K562 (cell line): ENCODE measurements at regions not wholly inside any gene's neighbourhood (a gene's known extent, or its start where the extent isn't known, plus 50 kb on each side); places are given as distances from the start of the nearest gene placed in this dataset.

Experiments
- ATAC-seq: fragments of 200-7000 bp; cut with Tn5 transposase; 3 replicates; pipeline ENCODE4 v1.9.1; 2020; ENCODE audit warnings: moderate library complexity
- BruUV-seq: library from RNA; stranded (reverse); fragments of 400-500 nt; replicated peaks from 2 replicates; lab custom pipeline; 2021; lab: Mats Ljungman, UMichigan
- CTCF ChIA-PET: fragments of 300-600 bp; formaldehyde crosslinking; extraction: SDS; loops from one replicate; lab custom pipeline; 2021; ENCODE audit warnings: low intra/inter-chr PET ratio; lab: Yijun Ruan, JAX
- POLR2A ChIA-PET: fragments of 300-600, 350-650 bp; sonication (Branson Sonifier 250); formaldehyde crosslinking; extraction: SDS; loops from one replicate; lab custom pipeline; 2021; ENCODE audit warnings: antibody characterized with exemption, inconsistent platforms; lab: Yijun Ruan, JAX
- DNase-seq, 4 experiments: peaks; one replicate each; pipeline versions ENCODE4 v3.0.0 to v3.0.0-alpha.2; 2011 to 2018; ENCODE audit warnings: low spot score in 3 of 4, mixed read lengths in 3 of 4; ENCODE audit errors: extremely low read depth in 1 of 4
- FAIRE-seq: peaks from 2 replicates; lab custom pipeline; 2011; peaks lifted over from hg19 to GRCh38; lab: Jason Lieb, UNC
- H2AFZ ChIP-seq: 2 replicates; pipeline ENCODE4 v1.6.0; 2011; ENCODE audit warnings: low read depth, low read length, control low read depth, inconsistent platforms
- H3K27ac ChIP-seq: fragments of 200-600 bp; 3 replicates; pipeline ENCODE4 v1.8.0; 2011; ENCODE audit warnings: low read depth, mild to moderate bottlenecking, control low read depth, inconsistent platforms, low read length, moderate library complexity, mixed read lengths; ENCODE audit errors: extremely low read depth
- H3K27me3 ChIP-seq, 2 experiments: fragments of 300-600 bp in 1 of 2; 2 replicates in 1 of 2; 3 replicates in 1 of 2; pipeline versions ENCODE4 v1.6.0 to v1.8.0; 2011; ENCODE audit warnings: inconsistent platforms in 2 of 2, low read length in 2 of 2, mild to moderate bottlenecking in 1 of 2, mixed read lengths in 1 of 2, moderate library complexity in 1 of 2; ENCODE audit not compliant: control insufficient read depth in 2 of 2, insufficient read depth in 2 of 2
- H3K36me3 ChIP-seq: fragments of 300-600 bp; 3 replicates; pipeline ENCODE4 v1.8.0; 2011; ENCODE audit warnings: mild to moderate bottlenecking, low read length, inconsistent platforms; ENCODE audit not compliant: control insufficient read depth, insufficient read depth
- H3K4me1 ChIP-seq, 2 experiments: fragments of 200-600 bp in 1 of 2; replicated peaks in 1 of 2; 2 replicates in 1 of 2; 3 replicates in 1 of 2; pipeline versions ENCODE4 v1.5.1 to v1.8.0; 2011; ENCODE audit warnings: inconsistent platforms in 2 of 2, low read length in 2 of 2, mild to moderate bottlenecking in 1 of 2, mixed read lengths in 1 of 2, moderate library complexity in 1 of 2; ENCODE audit not compliant: control insufficient read depth in 2 of 2, insufficient read depth in 2 of 2
- H3K4me2 ChIP-seq: 2 replicates; pipeline ENCODE4 v1.6.1; 2011; ENCODE audit warnings: low read length, control low read depth, inconsistent platforms, mixed read lengths; ENCODE audit not compliant: insufficient read depth
- H3K4me3 ChIP-seq: fragments of 200-600 bp; sonication (generic), shearing (Covaris generic); 2 replicates; pipeline ENCODE4 v1.5.1; 2016; ENCODE audit warnings: control low read depth, inconsistent platforms
- H3K79me2 ChIP-seq: fragments of 200-600 bp; 3 replicates; pipeline ENCODE4 v1.8.0; 2011; ENCODE audit warnings: low read length, inconsistent platforms; ENCODE audit not compliant: control insufficient read depth, insufficient read depth
- H3K9ac ChIP-seq, 2 experiments: 2 replicates each; pipeline versions ENCODE4 v1.6.0 to v1.6.1; 2011; ENCODE audit warnings: low read depth in 2 of 2, low read length in 2 of 2, control low read depth in 1 of 2, inconsistent platforms in 1 of 2, mild to moderate bottlenecking in 1 of 2, mixed read lengths in 1 of 2; ENCODE audit not compliant: insufficient read depth in 1 of 2
- H3K9me1 ChIP-seq: one replicate; pipeline ENCODE4 v1.6.0; 2011; ENCODE audit warnings: inconsistent platforms, mild to moderate bottlenecking, low read length, moderate library complexity; ENCODE audit not compliant: control insufficient read depth, insufficient read depth
- H3K9me3 ChIP-seq: replicated peaks from 2 replicates; pipeline ENCODE4 v1.5.1; 2011; ENCODE audit warnings: low read depth, low read length, inconsistent platforms; ENCODE audit not compliant: control insufficient read depth, insufficient read depth
- H4K20me1 ChIP-seq: replicated peaks from 2 replicates; pipeline ENCODE4 v1.6.1; 2011; ENCODE audit warnings: low read length, inconsistent platforms, mixed read lengths; ENCODE audit not compliant: control insufficient read depth, insufficient read depth
- CREM ChIP-seq: IDR thresholded peaks from 2 replicates; pipeline ENCODE4 v1.6.1; 2014; ENCODE audit warnings: antibody characterized with exemption, low read depth
- FOS ChIP-seq: IDR thresholded peaks from 3 replicates; pipeline ENCODE4 v1.6.1; 2011; ENCODE audit not compliant: insufficient read length; ENCODE audit errors: extremely low read depth
- GABPB2 ChIP-seq: fragments of 250-450 bp; sonication (Bioruptor Pico); conservative IDR thresholded peaks from 2 replicates; pipeline ENCODE4 v1.5.1; 2021; ENCODE audit warnings: mild to moderate bottlenecking
- HCFC1 ChIP-seq: IDR thresholded peaks from 2 replicates; pipeline ENCODE4 v1.6.1; 2012; ENCODE audit warnings: low read depth, low read length, improper control_type of control experiment
- HDAC3 ChIP-seq: fragments of 450-650 bp; IDR thresholded peaks from 2 replicates; pipeline ENCODE4 v1.6.1; 2018; ENCODE audit warnings: borderline replicate concordance, mild to moderate bottlenecking, moderate library complexity; ENCODE audit not compliant: partially characterized antibody
- HMGN3 ChIP-seq: IDR thresholded peaks from 2 replicates; pipeline ENCODE4 v1.6.1; 2011; ENCODE audit warnings: borderline replicate concordance, low read depth, mild to moderate bottlenecking, mixed read lengths, low read length; ENCODE audit not compliant: insufficient read length; ENCODE audit errors: extremely low read depth
- HNRNPH1 ChIP-seq: fragments of 200-400 bp; formaldehyde crosslinking; optimal IDR thresholded peaks from 2 replicates; pipeline ENCODE3; 2017; ENCODE audit warnings: low read depth, mild to moderate bottlenecking, low read length, moderate library complexity
- MTA3 ChIP-seq: fragments of 450-650 bp; formaldehyde crosslinking; IDR thresholded peaks from 2 replicates; pipeline ENCODE4 v1.6.1; 2017; ENCODE audit warnings: mild to moderate bottlenecking, borderline replicate concordance
- NCOA2 ChIP-seq, 2 experiments: fragments of 450-650 bp; IDR thresholded peaks; 2 replicates each; pipeline ENCODE4 v1.6.1; 2018; ENCODE audit warnings: mild to moderate bottlenecking in 2 of 2, moderate library complexity in 1 of 2; ENCODE audit not compliant: partially characterized antibody in 2 of 2
- ZNF354B ChIP-seq: fragments of 250-450 bp; sonication (Bioruptor Pico); IDR thresholded peaks from 2 replicates; pipeline ENCODE4 v1.4.0; 2020
- WGBS: fragments of 100-300 bp; shearing (Covaris generic); methylation state at CpG from one replicate; pipeline ENCODE4 v1.1.6; 2016; ENCODE audit warnings: low coverage, mixed read lengths; ENCODE audit not compliant: insufficient coverage; ENCODE audit errors: missing lambda C conversion rate; 5-methylcytosine and 5-hydroxymethylcytosine counted together
- in situ Hi-C: fragments of 300-500 bp; cut with MboI; formaldehyde crosslinking; loops from 4 replicates; pipeline ENCODE4 v1.15.0; 2018; ENCODE audit warnings: inconsistent platforms, mixed read lengths
- intact Hi-C: fragments of 100-400 bp; cut with micrococcal nuclease; formaldehyde crosslinking; loops from 2 replicates; pipeline ENCODE4 v1.14.2; 2022

DNA sequence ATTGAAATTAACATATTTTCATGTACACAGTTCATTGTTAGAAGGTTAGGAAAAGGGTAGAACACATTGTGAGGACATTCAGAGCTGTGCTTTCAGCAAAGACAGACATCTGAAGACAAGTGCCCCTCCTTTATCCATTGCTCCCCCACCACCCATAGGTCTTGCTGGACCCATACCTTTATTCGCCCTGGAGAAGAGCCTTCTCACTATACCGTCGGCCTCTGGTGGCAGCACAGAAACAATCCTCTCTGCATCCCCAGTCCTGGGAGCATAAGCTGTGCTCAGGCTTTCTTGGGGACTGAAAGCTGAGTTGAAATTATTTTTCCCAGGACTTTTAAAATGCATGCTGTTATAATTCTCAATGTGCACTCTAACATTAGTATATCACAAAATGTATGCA, 372.3 kb downstream of the EPHA7 start:
- Histone ChIP-seq H3K36me3 (no peaks in the 10 kb centered on the region), H3K4me1 (no peaks in the 10 kb centered on the region), H3K4me2 (no peak overlapping the region), H3K4me3 (no peak overlapping the region), H3K27ac (no peak overlapping the region), H4K20me1 (no peaks in the 10 kb centered on the region), H3K9me3 (no peaks in the 10 kb centered on the region), H3K9me1 (no peaks in the 10 kb centered on the region), H3K27me3 (no peaks in the 10 kb centered on the region), H2AFZ (no peak overlapping the region), H3K9ac (no peak overlapping the region), H3K79me2 (no peaks in the 10 kb centered on the region)
- intact Hi-C loops (no loop called here), in situ Hi-C loops (no loop called here)
- BruUV-seq = no TSS peak
- WGBS = 0% methylated on average over 3 of the region's 3 CpGs
- ChIA-PET POLR2A (no interaction called here), CTCF (no interaction called here)
- no peak for FAIRE-seq
- no peak for ATAC-seq
- no peak for DNase-seq
- TF ChIP-seq ZNF354B (CRISPR knock-in tag) (no peak), HNRNPH1 (no peak), HDAC3 (no peak), MTA3 (no peak), FOS (no peak)

- BruUV-seq = no TSS peak
- Histone ChIP-seq H3K4me1 (no peaks in the 10 kb centered on the region), H3K9ac (no peak overlapping the region), H3K9me3 (no peaks in the 10 kb centered on the region), H3K4me3 (no peak overlapping the region), H3K9me1 (no peaks in the 10 kb centered on the region), H3K27me3 (no peaks in the 10 kb centered on the region), H3K27ac (no peak overlapping the region), H3K36me3 (no peaks in the 10 kb centered on the region), H3K79me2 (no peaks in the 10 kb centered on the region), H3K4me2 (no peak overlapping the region), H4K20me1 (no peaks in the 10 kb centered on the region), H2AFZ (no peak overlapping the region)
- intact Hi-C loops = loop anchor here (2.0 kb wide), 1 partner anchor 22 kb away; no protein-coding TSS in a partner anchor
- ATAC-seq (no peak), DNase-seq (no peak), FAIRE-seq (no peak)
- 0% methylated on average over 1 of the region's 1 CpG for WGBS
- CTCF ChIA-PET = no interaction called here
- in situ Hi-C loops = no loop called here
- POLR2A ChIA-PET = no interaction called here
- no peak for TF ChIP-seq GABPB2 (CRISPR knock-in tag)
- no peak for TF ChIP-seq HMGN3
- TF ChIP-seq HCFC1 = no peak
- no peak for TF ChIP-seq CREM
- TF ChIP-seq NCOA2 (IDR thresholded peaks at IDR 0.05; ENCODE audit: partially characterized antibody in 2 of 2) = no peak
These were observed 374.2 kb downstream of the EPHA7 start for GRCh38 chr6:93045156-93045555.
